Endodermal cell (in vitro differentiated cells): ENCODE measurements at regions not wholly inside any gene's neighbourhood (a gene's known extent, or its start where the extent isn't known, plus 50 kb on each side); places are given as distances from the start of the nearest gene placed in this dataset.
"Not testable (repeated sequence)": the region's sequence is repeated elsewhere in the genome, so short reads cannot be mapped to it uniquely, and the experiment has no call there.

Experiments used
- DNase-seq: peaks from one replicate; pipeline ENCODE4 v3.0.0-alpha.2; 2017
- H3K27ac ChIP-seq: 2 replicates; pipeline ENCODE4 v1.5.1; 2013; ENCODE audit warnings: mild to moderate bottlenecking, low read depth, low read length, moderate library complexity
- H3K27me3 ChIP-seq: 2 replicates; pipeline ENCODE4 v1.6.1; 2013; ENCODE audit warnings: mild to moderate bottlenecking, low read length, moderate library complexity; ENCODE audit not compliant: insufficient read depth, control insufficient read depth, poor library complexity, severe bottlenecking
- H3K36me3 ChIP-seq: 2 replicates; pipeline ENCODE4 v1.7.0; 2013; ENCODE audit warnings: mild to moderate bottlenecking, low read length, moderate library complexity; ENCODE audit not compliant: control insufficient read depth, insufficient read depth
- H3K4me1 ChIP-seq: one replicate; pipeline ENCODE4 v1.7.0; 2013; ENCODE audit warnings: low read length; ENCODE audit not compliant: control insufficient read depth, insufficient read depth
- H3K4me3 ChIP-seq: 2 replicates; pipeline ENCODE4 v1.5.1; 2013; ENCODE audit warnings: mild to moderate bottlenecking, low read length, moderate library complexity
- H3K9ac ChIP-seq: 2 replicates; pipeline ENCODE4 v1.6.1; 2013; ENCODE audit warnings: mild to moderate bottlenecking, low read length, moderate library complexity; ENCODE audit not compliant: poor library complexity, severe bottlenecking; ENCODE audit errors: extremely low read depth
- H3K9me3 ChIP-seq: 2 replicates; pipeline ENCODE4 v1.6.1; 2013; ENCODE audit warnings: mild to moderate bottlenecking, low read length, moderate library complexity; ENCODE audit not compliant: control insufficient read depth
- H3K27ac Mint-ChIP-seq: 2 replicates; pipeline ENCODE4 v1.8.0; 2020; ENCODE audit warnings: mixed read lengths
- H3K27me3 Mint-ChIP-seq: 2 replicates; pipeline ENCODE4 v1.8.0; 2021; ENCODE audit warnings: mild to moderate bottlenecking, mixed read lengths; ENCODE audit not compliant: insufficient read depth
- H3K36me3 Mint-ChIP-seq: 2 replicates; pipeline ENCODE4 v1.8.0; 2020; ENCODE audit warnings: low read depth, mixed read lengths
- H3K4me1 Mint-ChIP-seq: 2 replicates; pipeline ENCODE4 v1.8.0; 2020; ENCODE audit warnings: mixed read lengths
- H3K4me3 Mint-ChIP-seq: 2 replicates; pipeline ENCODE4 v1.8.0; 2020; ENCODE audit warnings: mild to moderate bottlenecking, moderate library complexity, mixed read lengths
- H3K9me3 Mint-ChIP-seq: 2 replicates; pipeline ENCODE4 v1.8.0; 2020; ENCODE audit warnings: mild to moderate bottlenecking, mixed read lengths
- CTCF ChIP-seq: fragments of 200-600 bp; sonication (generic); conservative IDR thresholded peaks from 2 replicates; pipeline ENCODE4 v1.5.0; 2021; ENCODE audit warnings: antibody characterized with exemption, mild to moderate bottlenecking
- WGBS, 2 experiments: methylation state at CpG; one replicate each; pipeline versions ENCODE4 v1.1.5 to v1.1.7; 2013; ENCODE audit warnings: missing lambda C conversion rate in 2 of 2, mixed read lengths in 1 of 2; ENCODE audit not compliant: insufficient coverage in 1 of 2, insufficient read length in 1 of 2; 5-methylcytosine and 5-hydroxymethylcytosine counted together

GRCh38 chr17:73914536-73915274 is 270.5 kb upstream of the SDK2 start:
- Histone ChIP-seq H3K4me1 (no peaks in the 10 kb centered on the region), H3K27me3 (peaks cover 29% of the 10 kb centered on the region), H3K36me3 (no peaks in the 10 kb centered on the region), H3K9me3 (peaks cover 13% of the 10 kb centered on the region), H3K27ac (no peak overlapping the region), H3K4me3 (no peak overlapping the region), H3K9ac (no peak overlapping the region)
- no peaks in the 10 kb centered on the region for H3K4me1 Mint-ChIP-seq
- WGBS, 2 experiments: 77 to 83% methylated on average over 4 to 6 of the region's 7 CpGs
- no peak overlapping the region for H3K4me3 Mint-ChIP-seq
- peak; percentile 18 for DNase-seq
- TF ChIP-seq CTCF: no peak
- no peaks in the 10 kb centered on the region for H3K36me3 Mint-ChIP-seq
- H3K9me3 Mint-ChIP-seq: peaks cover 16% of the 10 kb centered on the region
- H3K27ac Mint-ChIP-seq: no peak overlapping the region
- peaks cover 59% of the 10 kb centered on the region for H3K27me3 Mint-ChIP-seq

GRCh38 chr17:73919033-73919432 is 274.8 kb upstream of the SDK2 start:
- not testable (repeated sequence) for H3K36me3 ChIP-seq, H3K27me3 ChIP-seq, DNase-seq, H3K4me1 Mint-ChIP-seq, H3K4me3 Mint-ChIP-seq, H3K4me3 ChIP-seq, H3K27ac ChIP-seq, H3K9ac ChIP-seq, H3K4me1 ChIP-seq, H3K27ac Mint-ChIP-seq, H3K36me3 Mint-ChIP-seq
- Mint-ChIP-seq H3K27me3 (peaks cover 34% of the 10 kb centered on the region), H3K9me3 (peaks cover 34% of the 10 kb centered on the region)
- H3K9me3 ChIP-seq: peaks cover 33% of the 10 kb centered on the region
- WGBS, 2 experiments: 65 to 69% methylated on average over 2 of the region's 3 CpGs

GRCh38 chr17:73921306-73921705 is 277.1 kb upstream of the SDK2 start:
- no peak overlapping the region for H3K27ac Mint-ChIP-seq
- peaks cover 37% of the 10 kb centered on the region for H3K9me3 Mint-ChIP-seq
- peak; percentile 29 for DNase-seq
- Histone ChIP-seq H3K27me3 (no peaks in the 10 kb centered on the region), H3K27ac (no peak overlapping the region), H3K9ac (no peak overlapping the region), H3K9me3 (peaks cover 47% of the 10 kb centered on the region), H3K4me3 (no peak overlapping the region), H3K36me3 (no peaks in the 10 kb centered on the region), H3K4me1 (no peaks in the 10 kb centered on the region)
- H3K36me3 Mint-ChIP-seq: no peaks in the 10 kb centered on the region
- H3K27me3 Mint-ChIP-seq: peaks cover 22% of the 10 kb centered on the region
- 90 to 100% methylated on average over 1 to 2 of the region's 2 CpGs for WGBS, 2 experiments
- no peak overlapping the region for H3K4me3 Mint-ChIP-seq
- H3K4me1 Mint-ChIP-seq: no peaks in the 10 kb centered on the region
- no peak for TF ChIP-seq CTCF
